ENCODE measurements at regions not wholly inside any gene's neighbourhood (a gene's known extent, or its start where the extent isn't known, plus 50 kb on each side); places are given as distances from the start of the nearest gene placed in this dataset.

DNA sequence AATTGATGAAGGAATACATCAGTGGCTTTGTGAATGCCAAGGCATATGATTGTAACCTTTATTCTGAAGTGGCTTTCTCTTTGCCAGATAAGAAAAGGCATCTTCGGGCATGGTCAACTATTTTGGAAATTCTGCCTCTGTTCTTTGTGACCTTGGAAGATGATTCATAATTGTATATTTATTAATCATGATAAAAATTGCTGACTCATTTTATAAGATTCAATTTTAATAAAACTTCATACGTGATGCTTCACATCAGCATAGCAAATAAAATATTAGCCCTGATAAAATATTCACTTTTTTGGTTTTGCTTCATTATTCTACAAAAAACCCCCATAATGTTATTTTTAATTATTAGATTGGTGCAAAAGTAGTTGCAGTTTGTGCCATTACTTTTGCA, 200.5 kb downstream of the MACC1 start:
- Histone ChIP-seq H4K20me1 (ENCODE audit: insufficient read depth, low read length) (no peaks in the 10 kb centered on the region), H3K9ac (ENCODE audit: insufficient read depth, low read length, poor library complexity, severe bottlenecking) (no peak overlapping the region), H3K36me3 (replicated peaks in 1 of 2; ENCODE audit: control insufficient read depth in 1 of 2, insufficient read depth in 2 of 2, low read length in 2 of 2) (no peaks in the 10 kb centered on the region), H3K27ac (ENCODE audit: low read depth in 1 of 2, low read length in 2 of 2) (no peak overlapping the region), H3K27me3 (ENCODE audit: control insufficient read depth in 2 of 2, insufficient read depth in 2 of 2, low read length in 2 of 2) (no peaks in the 10 kb centered on the region), H2AFZ (ENCODE audit: insufficient read depth, low read depth, low read length, poor library complexity, severe bottlenecking) (no peak overlapping the region), H3K4me3 (replicated peaks in 1 of 3; ENCODE audit: low read depth in 2 of 3, low read length in 3 of 3) (no peak overlapping the region), H3K4me2 (replicated peaks; ENCODE audit: extremely low read depth, low read length, poor library complexity, severe bottlenecking) (no peak overlapping the region), H3K9me3 (replicated peaks in 1 of 2; ENCODE audit: control insufficient read depth in 1 of 2, insufficient read depth in 1 of 2, low read length in 2 of 2) (no peaks in the 10 kb centered on the region), H3K4me1 (ENCODE audit: control insufficient read depth in 1 of 2, insufficient read depth in 2 of 2, low read length in 2 of 2) (peaks cover 8 to 12% of the 10 kb centered on the region in 2 donors), H3K79me2 (ENCODE audit: insufficient read depth, low read length) (no peaks in the 10 kb centered on the region)
- H3K27me3 Mint-ChIP-seq (ENCODE audit: low read depth in 3 of 3): peaks cover 0 to 2% (median 0%) of the 10 kb centered on the region in 3 donors
- peaks cover 0 to 3% (median 0%) of the 10 kb centered on the region in 7 donors for H3K9me3 Mint-ChIP-seq
- peaks cover 21% of the 10 kb centered on the region for H3K4me1 Mint-ChIP-seq
- no peak overlapping the region for H3K4me3 Mint-ChIP-seq
- intact Hi-C loops (cut with micrococcal nuclease): no loop called here
- whole genome bisulfite sequencing (ENCODE audit: insufficient coverage): no CpG with 5 or more reads among the region's 2 CpGs
- H3K27ac Mint-ChIP-seq: no peak overlapping the region
- TF ChIP-seq, protein P1, sequence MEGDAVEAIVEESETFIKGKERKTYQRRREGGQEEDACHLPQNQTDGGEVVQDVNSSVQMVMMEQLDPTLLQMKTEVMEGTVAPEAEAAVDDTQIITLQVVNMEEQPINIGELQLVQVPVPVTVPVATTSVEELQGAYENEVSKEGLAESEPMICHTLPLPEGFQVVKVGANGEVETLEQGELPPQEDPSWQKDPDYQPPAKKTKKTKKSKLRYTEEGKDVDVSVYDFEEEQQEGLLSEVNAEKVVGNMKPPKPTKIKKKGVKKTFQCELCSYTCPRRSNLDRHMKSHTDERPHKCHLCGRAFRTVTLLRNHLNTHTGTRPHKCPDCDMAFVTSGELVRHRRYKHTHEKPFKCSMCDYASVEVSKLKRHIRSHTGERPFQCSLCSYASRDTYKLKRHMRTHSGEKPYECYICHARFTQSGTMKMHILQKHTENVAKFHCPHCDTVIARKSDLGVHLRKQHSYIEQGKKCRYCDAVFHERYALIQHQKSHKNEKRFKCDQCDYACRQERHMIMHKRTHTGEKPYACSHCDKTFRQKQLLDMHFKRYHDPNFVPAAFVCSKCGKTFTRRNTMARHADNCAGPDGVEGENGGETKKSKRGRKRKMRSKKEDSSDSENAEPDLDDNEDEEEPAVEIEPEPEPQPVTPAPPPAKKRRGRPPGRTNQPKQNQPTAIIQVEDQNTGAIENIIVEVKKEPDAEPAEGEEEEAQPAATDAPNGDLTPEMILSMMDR (IDR thresholded peaks at IDR 0.05): no peak
- DNase-seq: no peak
- no peaks in the 10 kb centered on the region for H3K36me3 Mint-ChIP-seq

DNA sequence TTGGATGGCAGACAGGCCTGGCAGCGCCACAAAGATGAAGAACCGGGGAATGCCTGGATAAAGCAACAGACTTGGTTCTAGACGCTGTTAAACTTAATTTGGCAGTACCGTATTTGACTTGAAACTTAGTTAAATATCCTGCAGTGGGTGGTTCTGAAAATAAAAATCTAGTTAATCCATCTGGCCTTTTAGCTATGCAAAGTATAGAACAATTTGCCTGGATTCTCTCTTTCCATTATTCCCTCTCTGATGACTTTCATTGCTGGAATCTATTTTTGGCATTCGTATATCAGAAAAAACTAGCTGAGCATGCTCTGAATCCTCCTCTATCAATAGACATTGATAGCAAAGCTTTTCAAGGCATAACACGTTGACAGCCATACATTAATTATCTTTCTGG, 203.6 kb downstream of the MACC1 start:
- no peaks in the 10 kb centered on the region for H3K9me3 ChIP-seq (replicated peaks in 1 of 2; ENCODE audit: control insufficient read depth in 1 of 2, insufficient read depth in 1 of 2, low read length in 2 of 2)
- H4K20me1 ChIP-seq (ENCODE audit: insufficient read depth, low read length): no peaks in the 10 kb centered on the region
- Mint-ChIP-seq H3K9me3 (no peaks in the 10 kb centered on the region), H3K4me3 (no peak overlapping the region), H3K27ac (no peak overlapping the region), H3K36me3 (no peaks in the 10 kb centered on the region), H3K27me3 (ENCODE audit: low read depth in 3 of 3) (peaks cover 0 to 2% (median 0%) of the 10 kb centered on the region in 3 donors), H3K4me1 (no peaks in the 10 kb centered on the region)
- H3K4me3 ChIP-seq (replicated peaks in 1 of 3; ENCODE audit: low read depth in 2 of 3, low read length in 3 of 3): no peak overlapping the region
- intact Hi-C loops (cut with micrococcal nuclease): no loop called here
- no peak overlapping the region for H2AFZ ChIP-seq (ENCODE audit: insufficient read depth, low read depth, low read length, poor library complexity, severe bottlenecking)
- WGBS (ENCODE audit: insufficient coverage): 93% methylated on average over 3 of the region's 6 CpGs
- no peak overlapping the region for H3K27ac ChIP-seq (ENCODE audit: low read depth in 1 of 2, low read length in 2 of 2)
- H3K36me3 ChIP-seq (replicated peaks in 1 of 2; ENCODE audit: control insufficient read depth in 1 of 2, insufficient read depth in 2 of 2, low read length in 2 of 2): no peaks in the 10 kb centered on the region
- no peaks in the 10 kb centered on the region for H3K79me2 ChIP-seq (ENCODE audit: insufficient read depth, low read length)
- no peak overlapping the region for H3K4me2 ChIP-seq (replicated peaks; ENCODE audit: extremely low read depth, low read length, poor library complexity, severe bottlenecking)
- TF ChIP-seq, protein P1 (IDR thresholded peaks at IDR 0.05): no peak
- no peak for DNase-seq
- H3K27me3 ChIP-seq (ENCODE audit: control insufficient read depth in 2 of 2, insufficient read depth in 2 of 2, low read length in 2 of 2): no peaks in the 10 kb centered on the region
- H3K4me1 ChIP-seq (ENCODE audit: control insufficient read depth in 1 of 2, insufficient read depth in 2 of 2, low read length in 2 of 2): no peaks in the 10 kb centered on the region
- H3K9ac ChIP-seq (ENCODE audit: insufficient read depth, low read length, poor library complexity, severe bottlenecking): no peak overlapping the region

Measured in CD14-positive monocyte (primary cell).